ENCODE measurements at regions not wholly inside any gene's neighbourhood (a gene's known extent, or its start where the extent isn't known, plus 50 kb on each side); places are given as distances from the start of the nearest gene placed in this dataset.
A peak's percentile ranks its signal among the peaks of the same experiment; 100 is the strongest.

- no peak for DNase-seq (ENCODE audit: low spot score)
Measured at GRCh38 chr9:80028501-80028900, 456.7 kb downstream of the TLE4 start.

GRCh38 chr9:80025796-80026520 is 454.2 kb downstream of the TLE4 start:
- no peak for DNase-seq (ENCODE audit: low spot score)

DNA sequence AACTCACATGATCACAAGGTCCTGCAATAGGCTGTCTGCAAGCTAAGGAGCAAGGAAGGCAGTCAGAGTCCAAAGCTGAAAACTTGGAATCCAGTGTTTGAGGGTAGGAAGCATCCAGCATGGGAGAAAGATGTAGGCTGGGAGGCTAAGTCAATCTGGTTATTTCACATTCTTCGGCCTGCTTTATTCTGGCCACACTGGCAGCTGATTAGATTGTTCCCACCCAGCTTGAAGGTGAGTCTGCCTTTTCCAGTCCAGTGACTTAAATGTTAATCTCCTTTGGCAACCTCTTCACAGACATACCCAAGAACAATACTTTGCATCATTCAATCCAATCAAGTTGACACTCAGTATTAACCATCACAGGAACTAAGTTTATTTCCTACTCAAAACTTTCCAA is 453.4 kb downstream of the TLE4 start:
- no peak for DNase-seq (ENCODE audit: low spot score)

DNA sequence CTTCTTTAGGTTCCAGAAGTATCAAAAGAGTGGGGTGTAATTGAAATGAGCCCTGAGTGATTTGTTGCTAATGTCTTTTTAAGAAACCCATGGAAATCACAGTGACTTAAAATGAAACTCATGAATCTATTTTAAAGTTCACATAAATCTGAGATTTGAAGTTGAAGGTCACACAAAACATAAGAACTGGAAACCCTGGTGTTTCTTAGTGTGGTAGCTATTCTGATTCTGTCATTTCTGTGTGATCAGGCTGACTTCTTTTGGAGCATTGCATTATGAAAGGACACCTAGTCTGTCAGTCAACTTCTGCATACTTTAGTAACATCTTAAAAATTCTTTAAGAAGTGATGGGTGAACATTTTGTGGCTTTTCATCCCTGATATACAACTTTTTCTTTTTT is 448.8 kb downstream of the TLE4 start:
- DNase-seq (ENCODE audit: low spot score): no peak

DNA sequence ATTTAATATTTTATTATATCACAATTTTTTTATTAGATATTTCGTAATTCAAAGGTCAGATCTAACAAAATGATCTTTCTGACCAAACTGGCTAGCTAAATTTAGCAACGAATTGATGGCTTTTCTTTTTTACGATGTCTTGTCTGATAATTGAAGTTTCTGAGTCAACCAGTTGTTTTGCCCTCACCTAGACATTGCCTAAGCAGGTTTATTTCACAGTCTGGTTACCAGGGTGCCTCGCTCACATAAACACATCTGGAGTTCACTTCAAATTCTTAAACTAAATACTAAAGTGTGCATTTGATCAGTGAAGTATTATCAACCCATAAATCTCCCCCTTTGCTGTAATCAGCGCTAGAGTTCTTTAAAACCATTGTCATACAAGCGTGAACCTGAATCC is 448.3 kb downstream of the TLE4 start:
- no peak for DNase-seq (ENCODE audit: low spot score)

DNA sequence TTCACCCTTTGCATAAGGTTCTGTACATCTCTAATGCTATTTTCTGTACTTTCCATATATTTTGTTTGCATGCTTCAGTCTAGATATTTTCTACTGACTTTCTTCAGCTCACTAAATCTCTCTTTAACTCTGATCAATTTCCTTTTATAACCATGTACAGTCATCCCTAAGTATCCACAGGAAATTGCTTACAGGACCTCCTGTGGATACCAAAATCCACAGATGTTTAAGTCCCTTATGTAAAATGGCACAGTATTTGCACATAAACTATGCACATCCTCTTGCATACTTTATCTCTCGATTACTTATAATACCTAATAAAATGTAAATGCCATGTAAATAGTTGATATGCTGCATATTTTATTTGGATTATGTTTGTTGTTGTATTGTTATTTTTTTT is 442.1 kb downstream of the TLE4 start:
- no peak for DNase-seq (ENCODE audit: low spot score)

GRCh38 chr9:80012557-80013330 is 441.0 kb downstream of the TLE4 start:
- DNase-seq (ENCODE audit: low spot score): no peak

DNA sequence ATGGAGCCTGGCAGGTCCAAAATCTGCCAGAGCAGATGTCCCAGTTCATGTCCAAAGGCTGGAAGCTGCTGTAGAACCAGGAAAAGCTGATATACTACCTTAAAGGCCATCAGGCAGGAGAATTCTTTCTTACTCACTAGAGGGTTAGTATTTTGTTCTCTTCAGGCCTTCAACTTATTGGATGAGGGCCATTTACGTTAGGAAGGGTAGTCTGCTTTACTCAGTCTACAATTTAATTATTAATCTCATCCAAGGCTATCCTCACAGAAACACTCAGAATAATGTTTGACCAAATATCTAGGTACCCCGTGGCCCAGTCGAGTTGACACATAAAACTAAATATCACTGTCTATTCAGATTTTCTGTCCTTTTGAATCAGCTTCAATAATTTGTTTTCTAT is 437.4 kb downstream of the TLE4 start:
- DNase-seq (ENCODE audit: low spot score): no peak

DNA sequence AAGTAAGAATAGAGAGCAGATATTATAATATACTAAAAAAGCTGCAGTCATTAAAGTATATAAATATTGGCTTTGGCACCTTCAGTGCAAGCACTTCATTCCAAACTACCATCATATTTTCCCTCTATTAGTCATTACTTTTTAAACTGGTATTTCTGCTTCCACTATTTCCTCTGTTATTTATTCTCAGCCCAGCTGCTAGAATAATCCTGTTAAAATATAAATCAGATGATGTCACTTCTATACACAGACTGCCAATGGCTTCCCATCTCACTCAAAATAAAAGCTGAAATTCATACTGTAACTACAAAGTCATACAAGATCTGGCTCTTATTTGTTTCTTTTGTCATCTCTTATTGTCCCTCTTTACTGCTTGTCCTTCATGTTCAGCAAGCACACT is 432.9 kb downstream of the TLE4 start:
- no peak for DNase-seq (ENCODE audit: low spot score)

DNA sequence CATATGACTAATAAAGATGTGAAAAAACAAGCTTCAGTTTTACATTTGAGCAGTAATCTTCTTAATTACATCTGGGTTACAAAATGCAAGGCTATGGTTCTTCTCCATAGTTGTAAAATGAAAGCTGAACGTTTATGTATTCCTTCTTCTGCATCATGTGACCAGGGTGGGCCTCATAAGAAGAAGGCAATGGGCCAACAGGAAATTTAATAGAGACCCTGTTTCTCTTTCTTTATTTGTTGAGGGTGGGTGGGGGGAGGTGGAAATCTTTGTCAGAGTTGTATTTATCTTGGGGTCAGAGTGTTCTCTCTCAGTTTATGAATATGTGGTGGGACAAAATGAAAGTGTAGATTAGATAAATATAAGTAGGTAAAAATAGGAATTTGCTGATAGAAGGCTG is 418.8 kb downstream of the TLE4 start:
- DNase-seq (ENCODE audit: low spot score): no peak

DNA sequence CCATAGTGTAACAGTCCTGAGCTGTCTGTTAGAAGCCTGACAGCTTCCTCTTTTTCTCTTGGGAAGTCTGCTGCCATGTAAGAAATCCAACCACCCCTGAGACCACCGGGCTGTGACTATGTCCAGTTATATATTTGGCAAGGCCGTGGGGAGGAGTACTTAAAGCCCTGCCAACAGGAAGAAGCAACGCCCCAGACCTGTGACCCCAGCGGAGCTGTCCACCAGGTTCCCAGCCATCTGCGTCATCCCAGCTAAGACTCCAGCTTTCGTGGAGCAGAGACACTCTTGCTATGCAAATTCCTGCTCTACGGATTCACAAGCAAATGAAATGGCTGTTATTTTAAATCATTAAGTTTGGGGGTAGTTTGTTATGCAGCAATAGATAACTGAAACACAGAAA is 417.3 kb downstream of the TLE4 start:
- no peak for DNase-seq (ENCODE audit: low spot score)

DNA sequence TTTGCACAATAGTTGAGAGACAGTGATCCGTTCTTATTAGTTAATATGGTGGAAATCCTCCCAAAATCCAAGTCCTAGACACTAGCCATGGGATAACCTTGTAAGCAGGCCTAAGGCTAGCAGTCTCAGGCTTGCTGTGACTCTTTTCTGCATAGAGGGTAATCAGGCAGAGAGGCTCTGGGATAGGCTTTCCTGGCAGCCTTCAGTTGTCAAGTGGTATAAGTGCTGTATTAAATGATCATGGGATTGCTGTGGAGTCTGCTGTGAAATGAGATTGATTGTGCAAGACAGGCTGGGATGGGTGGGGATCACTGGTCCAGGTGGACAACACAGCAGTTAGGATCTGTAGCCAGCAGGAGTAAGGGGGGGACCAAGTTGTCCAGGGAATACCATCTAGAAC is 416.4 kb downstream of the TLE4 start:
- DNase-seq (ENCODE audit: low spot score): no peak

DNA sequence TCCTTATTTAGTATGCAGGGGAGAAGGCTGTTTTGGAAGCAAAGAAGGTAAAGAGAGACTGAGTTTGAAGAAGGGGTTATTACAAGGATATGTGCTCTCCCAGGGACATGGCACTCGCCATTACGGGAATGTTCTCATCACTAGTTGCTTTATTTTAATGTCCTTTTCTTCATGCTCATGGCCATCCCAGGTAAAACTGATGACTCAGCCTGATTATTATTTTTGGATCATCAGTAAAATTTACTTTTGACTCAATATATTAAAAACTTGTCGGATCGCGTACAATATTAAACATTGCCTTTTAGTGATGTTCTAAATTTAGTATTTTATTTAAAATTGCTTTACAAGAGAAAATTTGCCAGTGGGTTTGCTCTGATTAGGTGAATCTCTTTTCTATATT is 414.7 kb downstream of the TLE4 start:
- no peak for DNase-seq (ENCODE audit: low spot score)

DNA sequence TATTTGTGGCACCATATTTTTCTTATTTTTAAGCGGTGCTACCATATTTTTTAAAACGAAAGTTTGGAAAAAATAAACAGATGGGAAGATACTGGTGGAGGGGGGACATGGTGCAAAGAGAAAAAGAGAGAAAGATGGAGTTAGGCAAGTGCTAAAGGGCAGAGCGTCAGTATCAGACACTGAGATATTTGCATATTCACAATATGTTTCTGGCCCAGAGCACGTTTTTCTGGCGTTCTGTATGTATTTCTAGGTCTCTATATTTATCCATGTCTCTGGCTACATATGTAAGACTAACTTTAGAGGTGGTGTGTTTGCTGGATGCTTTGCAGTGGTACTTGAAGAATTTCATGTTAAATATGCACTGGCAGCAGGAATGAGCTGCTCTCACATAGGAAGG is 414.0 kb downstream of the TLE4 start:
- no peak for DNase-seq (ENCODE audit: low spot score)

DNA sequence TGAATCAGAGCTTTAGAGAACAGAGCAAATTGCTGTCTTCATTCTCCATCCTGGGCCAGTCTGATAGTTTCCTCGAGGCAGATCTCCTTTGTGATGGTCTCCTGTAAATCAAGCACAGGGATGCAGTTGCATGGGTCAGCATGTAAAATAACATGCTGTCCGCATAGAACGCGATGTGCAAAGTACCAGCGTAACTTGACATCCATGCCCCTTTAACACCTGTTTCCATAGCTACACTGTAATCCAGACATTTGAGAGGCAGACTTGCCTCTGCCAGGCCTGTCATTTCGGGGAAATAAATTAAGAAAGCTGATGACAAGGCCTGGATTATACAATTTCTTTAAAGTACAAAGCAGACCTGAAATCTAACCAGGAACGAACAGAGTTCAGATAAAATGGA is 413.5 kb downstream of the TLE4 start:
- peak; percentile 56 for DNase-seq (ENCODE audit: low spot score)

GRCh38 chr9:79984429-79985067 is 412.8 kb downstream of the TLE4 start:
- DNase-seq (ENCODE audit: low spot score): no peak

GRCh38 chr9:79980432-79980831 is 408.7 kb downstream of the TLE4 start:
- DNase-seq (ENCODE audit: low spot score): no peak

DNA sequence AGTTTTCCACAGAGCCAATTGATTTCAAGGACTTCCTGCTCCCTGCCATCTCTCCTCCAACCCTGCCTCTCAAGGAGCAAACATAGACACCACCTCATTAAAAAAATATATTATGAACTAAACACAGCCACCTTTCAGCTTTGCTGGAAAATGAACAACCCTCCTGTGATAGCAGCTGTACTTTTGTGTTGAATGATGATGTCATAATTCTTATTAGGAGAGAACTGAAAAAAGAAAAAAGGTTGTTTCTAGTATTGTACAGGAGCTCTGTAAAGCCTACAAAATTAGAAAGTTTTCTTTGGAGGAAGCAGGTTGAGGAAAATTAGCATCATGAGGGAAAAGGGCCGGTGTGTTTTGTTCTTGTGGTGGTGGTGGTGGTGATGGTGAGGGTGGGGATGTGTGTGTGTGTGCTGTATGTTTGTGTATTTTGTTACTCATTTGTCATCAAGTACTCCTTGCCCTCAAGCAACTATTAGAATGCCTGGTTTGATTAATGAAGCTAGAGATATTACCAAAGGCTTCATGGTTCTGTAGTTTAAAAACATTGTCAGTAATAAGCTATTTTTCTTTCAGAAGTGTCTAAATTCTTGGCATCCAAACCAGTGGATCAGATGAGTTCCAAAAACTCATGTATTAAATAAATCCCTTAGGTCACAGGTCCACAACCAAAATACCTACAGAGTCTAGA is 405.9 kb downstream of the TLE4 start:
- no peak for DNase-seq (ENCODE audit: low spot score)

GRCh38 chr9:79977074-79977435 is 405.3 kb downstream of the TLE4 start:
- DNase-seq (ENCODE audit: low spot score): no peak

- no peak for DNase-seq (ENCODE audit: low spot score)
Measured at GRCh38 chr9:79976257-79977073, 404.7 kb downstream of the TLE4 start.

DNA sequence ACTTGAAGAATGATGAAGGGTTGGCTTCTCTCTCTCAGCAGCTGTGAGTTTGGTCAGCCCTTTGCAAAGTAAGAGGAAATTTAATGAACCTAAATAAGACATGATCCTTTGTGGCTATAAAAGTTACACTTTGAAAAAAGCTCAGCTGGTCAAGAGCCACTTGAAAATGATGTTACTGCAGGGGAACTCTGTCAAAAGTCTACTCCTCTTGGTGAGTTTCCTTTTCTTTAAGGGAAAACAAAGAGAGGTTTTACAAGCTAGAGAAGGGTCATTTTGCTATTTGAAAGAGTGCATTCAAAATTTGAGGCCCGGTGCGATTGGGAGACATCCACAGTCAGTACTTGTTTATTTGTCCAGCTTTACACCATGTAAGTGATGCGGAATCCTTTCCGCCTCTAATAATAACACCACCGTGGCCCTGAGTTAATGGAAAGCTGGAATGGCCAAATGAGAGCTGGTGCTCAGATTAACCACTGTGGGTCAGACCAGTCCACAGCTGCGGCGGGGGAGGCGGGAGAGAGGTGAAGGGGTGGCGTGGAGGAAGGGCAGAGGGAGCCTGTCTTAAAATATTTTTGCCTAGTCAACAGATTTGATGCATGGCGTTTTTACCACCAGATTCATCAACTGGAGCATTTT is 404.0 kb downstream of the TLE4 start:
- DNase-seq (ENCODE audit: low spot score): no peak
